ENCODE measurements at regions not wholly inside any gene's neighbourhood (a gene's known extent, or its start where the extent isn't known, plus 50 kb on each side); places are given as distances from the start of the nearest gene placed in this dataset.
"Not testable (repeated sequence)": the region's sequence is repeated elsewhere in the genome, so short reads cannot be mapped to it uniquely, and the experiment has no call there.

DNA sequence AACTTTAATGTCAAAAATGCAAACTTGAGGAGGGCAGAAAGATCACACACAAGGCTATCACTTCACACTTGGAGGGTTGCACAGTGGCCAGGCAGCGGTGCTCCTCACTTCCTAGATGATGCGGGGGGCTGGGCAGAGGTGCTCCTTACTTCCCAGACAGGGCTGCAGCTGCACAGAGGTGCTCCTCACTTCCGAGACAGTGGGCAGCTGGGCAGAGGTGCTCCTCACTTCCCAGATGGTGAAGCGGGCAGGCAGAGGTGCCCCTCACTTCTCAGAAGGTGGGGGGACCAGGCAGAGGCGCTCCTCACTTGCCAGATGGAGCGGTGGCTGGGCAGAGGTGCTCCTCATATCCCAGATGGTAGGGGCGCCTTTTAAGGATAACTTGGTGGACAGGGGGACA lies 423.2 kb upstream of the RORB start:
- Mint-ChIP-seq H3K9me3 (peaks cover 14% of the 10 kb centered on the region), H3K4me1 (ENCODE audit: low read depth) (no peaks in the 10 kb centered on the region), H3K4me3 (no peak overlapping the region), H3K36me3 (ENCODE audit: low read depth) (no peaks in the 10 kb centered on the region), H3K27ac (no peak overlapping the region), H3K27me3 (no peaks in the 10 kb centered on the region)
- DNase-seq (no peak), ATAC-seq (ENCODE audit: poor library complexity) (no peak)
- H3K27ac ChIP-seq (ENCODE audit: low read depth in 1 of 2, low read length in 2 of 2) = no peak overlapping the region
- H3K9me3 ChIP-seq (ENCODE audit: control insufficient read depth in 1 of 2, insufficient read depth in 1 of 2, low read length in 2 of 2) = peaks cover 0 to 14% of the 10 kb centered on the region in 2 experiments
- ChIA-PET CTCF (no interaction called here), POLR2A (no interaction called here)
- H3K4me1 ChIP-seq (ENCODE audit: insufficient read depth, low read length) = no peaks in the 10 kb centered on the region
- no peaks in the 10 kb centered on the region for H3K27me3 ChIP-seq (ENCODE audit: control insufficient read depth in 1 of 2, insufficient read depth in 2 of 2, low read length in 2 of 2)
- H3K36me3 ChIP-seq (ENCODE audit: insufficient read depth, low read length) = no peaks in the 10 kb centered on the region
- no peak overlapping the region for H3K4me3 ChIP-seq (ENCODE audit: low read length)
- TF ChIP-seq, protein P1, sequence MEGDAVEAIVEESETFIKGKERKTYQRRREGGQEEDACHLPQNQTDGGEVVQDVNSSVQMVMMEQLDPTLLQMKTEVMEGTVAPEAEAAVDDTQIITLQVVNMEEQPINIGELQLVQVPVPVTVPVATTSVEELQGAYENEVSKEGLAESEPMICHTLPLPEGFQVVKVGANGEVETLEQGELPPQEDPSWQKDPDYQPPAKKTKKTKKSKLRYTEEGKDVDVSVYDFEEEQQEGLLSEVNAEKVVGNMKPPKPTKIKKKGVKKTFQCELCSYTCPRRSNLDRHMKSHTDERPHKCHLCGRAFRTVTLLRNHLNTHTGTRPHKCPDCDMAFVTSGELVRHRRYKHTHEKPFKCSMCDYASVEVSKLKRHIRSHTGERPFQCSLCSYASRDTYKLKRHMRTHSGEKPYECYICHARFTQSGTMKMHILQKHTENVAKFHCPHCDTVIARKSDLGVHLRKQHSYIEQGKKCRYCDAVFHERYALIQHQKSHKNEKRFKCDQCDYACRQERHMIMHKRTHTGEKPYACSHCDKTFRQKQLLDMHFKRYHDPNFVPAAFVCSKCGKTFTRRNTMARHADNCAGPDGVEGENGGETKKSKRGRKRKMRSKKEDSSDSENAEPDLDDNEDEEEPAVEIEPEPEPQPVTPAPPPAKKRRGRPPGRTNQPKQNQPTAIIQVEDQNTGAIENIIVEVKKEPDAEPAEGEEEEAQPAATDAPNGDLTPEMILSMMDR (IDR thresholded peaks at IDR 0.05) = no peak
- intact Hi-C loops (cut with DNase I, micrococcal nuclease) = no loop called here

DNA sequence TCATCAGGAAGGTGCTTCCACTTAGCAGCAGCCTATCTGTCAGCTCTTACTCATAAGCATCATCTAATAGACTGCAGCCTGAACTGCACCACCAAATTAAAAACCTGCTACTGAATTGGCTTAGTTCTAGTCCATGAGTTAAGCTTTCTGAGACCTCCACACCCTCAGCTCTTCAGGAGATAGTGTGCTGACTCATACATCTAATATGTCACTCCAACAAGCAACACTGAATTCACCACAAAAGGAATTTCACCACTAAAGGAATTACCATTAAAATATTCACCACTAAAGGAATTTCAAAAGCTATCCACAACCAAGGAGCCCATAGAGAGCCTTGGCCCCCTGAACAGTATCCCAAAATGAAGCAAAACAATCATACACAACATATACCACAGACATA lies 418.5 kb upstream of the RORB start:
- Mint-ChIP-seq H3K27ac (no peak overlapping the region), H3K36me3 (ENCODE audit: low read depth) (no peaks in the 10 kb centered on the region), H3K9me3 (peaks cover 8% of the 10 kb centered on the region), H3K27me3 (no peaks in the 10 kb centered on the region), H3K4me3 (no peak overlapping the region), H3K4me1 (ENCODE audit: low read depth) (no peaks in the 10 kb centered on the region)
- TF ChIP-seq, protein P1 (IDR thresholded peaks at IDR 0.05) = no peak
- H3K9me3 ChIP-seq (ENCODE audit: control insufficient read depth in 1 of 2, insufficient read depth in 1 of 2, low read length in 2 of 2) = peaks cover 0 to 14% of the 10 kb centered on the region in 2 experiments
- ChIA-PET CTCF (no interaction called here), POLR2A (interaction anchor here (1.0 kb wide), 1 partner anchor 13 kb away, joined by 3 read pairs; no protein-coding TSS in a partner anchor)
- intact Hi-C loops (cut with DNase I, micrococcal nuclease) = no loop called here
- ATAC-seq (ENCODE audit: poor library complexity) (no peak), DNase-seq (no peak)
- H3K27ac ChIP-seq (ENCODE audit: low read depth in 1 of 2, low read length in 2 of 2) = no peak overlapping the region
- no peaks in the 10 kb centered on the region for H3K4me1 ChIP-seq (ENCODE audit: insufficient read depth, low read length)
- H3K36me3 ChIP-seq (ENCODE audit: insufficient read depth, low read length) = no peaks in the 10 kb centered on the region
- H3K4me3 ChIP-seq (ENCODE audit: low read length) = no peak overlapping the region
- H3K27me3 ChIP-seq (ENCODE audit: control insufficient read depth in 1 of 2, insufficient read depth in 2 of 2, low read length in 2 of 2) = no peaks in the 10 kb centered on the region

DNA sequence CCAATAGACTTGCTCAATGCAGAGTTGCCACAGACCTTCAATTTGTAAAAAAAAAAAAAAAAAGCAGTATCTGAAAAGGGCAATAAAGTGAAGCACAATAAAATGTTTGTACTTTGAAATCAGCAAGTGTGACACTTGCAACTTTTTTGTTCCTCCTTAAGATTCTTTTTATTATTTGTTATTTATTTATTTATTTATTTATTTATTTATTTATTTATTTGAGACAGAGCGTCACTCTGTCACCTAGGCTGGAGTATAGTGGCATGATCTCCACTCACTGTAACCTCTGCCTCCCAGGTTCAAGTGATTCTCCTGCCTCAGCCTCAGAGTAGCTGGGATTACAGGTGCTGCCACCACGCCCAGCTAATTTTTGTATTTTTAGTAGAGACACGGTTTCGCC lies 416.5 kb upstream of the RORB start:
- DNase-seq = not testable (repeated sequence)

DNA sequence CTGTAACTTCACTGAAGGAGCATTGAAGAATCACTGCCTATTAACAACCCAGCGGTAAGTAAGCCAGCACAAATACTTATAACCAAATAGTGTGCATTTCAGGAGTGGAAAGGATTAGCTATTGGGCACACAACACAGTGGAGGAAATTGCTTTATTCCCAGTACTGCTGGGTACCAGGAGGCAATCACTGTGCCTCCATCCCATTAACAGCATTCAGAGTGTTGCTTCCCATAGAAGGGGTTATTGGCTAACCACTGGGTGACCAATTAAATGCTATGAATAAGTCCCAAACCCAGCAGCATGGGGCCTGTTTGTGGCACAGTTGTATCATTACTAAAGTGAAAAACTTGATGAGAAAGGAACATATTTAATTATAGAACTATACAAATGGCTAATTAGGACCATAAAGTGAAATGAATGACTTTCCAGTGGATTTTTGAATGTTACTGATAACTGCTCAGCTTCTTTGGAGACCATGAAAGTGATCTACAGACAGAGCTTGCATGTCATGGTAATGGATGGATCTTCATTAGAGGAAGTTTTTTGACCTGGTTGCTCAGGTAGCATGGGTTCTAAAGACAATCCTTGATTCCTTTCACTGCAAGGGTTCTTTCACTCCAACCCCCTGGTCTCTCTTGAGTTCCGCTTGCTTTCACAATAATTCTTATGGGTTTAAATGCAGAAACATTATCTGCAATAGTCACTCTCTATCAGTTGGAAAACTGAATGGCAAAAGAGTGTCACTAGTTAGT lies 413.3 kb upstream of the RORB start:
- no peak overlapping the region for H3K27ac Mint-ChIP-seq
- TF ChIP-seq, protein P1 (IDR thresholded peaks at IDR 0.05) = no peak
- intact Hi-C loops (cut with DNase I, micrococcal nuclease) = no loop called here
- H3K4me1 Mint-ChIP-seq (ENCODE audit: low read depth) = no peaks in the 10 kb centered on the region
- no peaks in the 10 kb centered on the region for H3K36me3 Mint-ChIP-seq (ENCODE audit: low read depth)
- Histone ChIP-seq H3K4me1 (ENCODE audit: insufficient read depth, low read length) (no peaks in the 10 kb centered on the region), H3K36me3 (ENCODE audit: insufficient read depth, low read length) (no peaks in the 10 kb centered on the region), H3K4me3 (ENCODE audit: low read length) (no peak overlapping the region), H3K27ac (ENCODE audit: low read depth in 1 of 2, low read length in 2 of 2) (no peak overlapping the region), H3K9me3 (ENCODE audit: control insufficient read depth in 1 of 2, insufficient read depth in 1 of 2, low read length in 2 of 2) (no peaks in the 10 kb centered on the region), H3K27me3 (ENCODE audit: control insufficient read depth in 1 of 2, insufficient read depth in 2 of 2, low read length in 2 of 2) (no peaks in the 10 kb centered on the region)
- ATAC-seq (ENCODE audit: poor library complexity) (no peak), DNase-seq (no peak)
- no peaks in the 10 kb centered on the region for H3K27me3 Mint-ChIP-seq
- ChIA-PET POLR2A (no interaction called here), CTCF (no interaction called here)
- H3K9me3 Mint-ChIP-seq = peaks cover 6% of the 10 kb centered on the region
- H3K4me3 Mint-ChIP-seq = no peak overlapping the region

More for the DNA sequence above, 416.5 kb upstream of the RORB start:
- intact Hi-C loops (cut with DNase I, micrococcal nuclease); H3K4me1 Mint-ChIP-seq (ENCODE audit: low read depth); H3K4me1 ChIP-seq (ENCODE audit: insufficient read depth, low read length); POLR2A ChIA-PET; H3K9me3 ChIP-seq (ENCODE audit: control insufficient read depth in 1 of 2, insufficient read depth in 1 of 2, low read length in 2 of 2); H3K27me3 Mint-ChIP-seq; H3K36me3 ChIP-seq (ENCODE audit: insufficient read depth, low read length); H3K27ac Mint-ChIP-seq; H3K36me3 Mint-ChIP-seq (ENCODE audit: low read depth); H3K27me3 ChIP-seq (ENCODE audit: control insufficient read depth in 1 of 2, insufficient read depth in 2 of 2, low read length in 2 of 2); H3K4me3 ChIP-seq (ENCODE audit: low read length); H3K9me3 Mint-ChIP-seq; ATAC-seq (ENCODE audit: poor library complexity); CTCF ChIA-PET; H3K27ac ChIP-seq (ENCODE audit: low read depth in 1 of 2, low read length in 2 of 2); H3K4me3 Mint-ChIP-seq: not testable (repeated sequence)

DNA sequence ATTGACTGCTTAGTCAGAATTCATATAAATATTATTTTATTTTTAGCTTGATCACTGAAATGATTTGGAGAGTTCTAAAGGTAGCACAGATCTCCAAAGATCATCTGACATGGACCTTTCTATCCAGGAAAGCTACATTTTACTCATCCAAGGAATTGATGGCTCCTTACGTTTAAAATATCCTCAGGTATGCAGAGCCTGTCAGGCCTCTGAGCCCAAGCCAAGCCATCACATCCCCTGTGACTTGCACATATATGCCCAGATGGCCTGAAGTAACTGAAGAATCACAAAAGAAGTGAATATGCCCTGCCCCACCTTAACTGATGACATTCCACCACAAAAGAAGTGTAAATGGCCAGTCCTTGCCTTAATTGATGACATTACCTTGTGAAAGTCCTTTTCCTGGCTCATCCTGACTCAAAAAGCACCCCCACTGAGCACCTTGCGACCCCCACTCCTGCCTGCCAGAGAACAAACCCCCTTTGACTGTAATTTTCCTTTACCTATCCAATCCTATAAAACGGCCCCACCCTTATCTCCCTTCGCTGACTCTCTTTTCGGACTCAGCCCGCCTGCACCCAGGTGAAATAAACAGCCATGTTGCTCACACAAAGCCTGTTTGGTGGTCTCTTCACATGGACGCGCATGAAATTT lies 411.6 kb upstream of the RORB start:
- H3K36me3 ChIP-seq (ENCODE audit: insufficient read depth, low read length); DNase-seq; H3K4me1 ChIP-seq (ENCODE audit: insufficient read depth, low read length); H3K4me1 Mint-ChIP-seq (ENCODE audit: low read depth); CTCF ChIA-PET; H3K27me3 ChIP-seq (ENCODE audit: control insufficient read depth in 1 of 2, insufficient read depth in 2 of 2, low read length in 2 of 2); POLR2A ChIA-PET; H3K27ac ChIP-seq (ENCODE audit: low read depth in 1 of 2, low read length in 2 of 2); H3K4me3 ChIP-seq (ENCODE audit: low read length); H3K27ac Mint-ChIP-seq; H3K9me3 Mint-ChIP-seq; H3K9me3 ChIP-seq (ENCODE audit: control insufficient read depth in 1 of 2, insufficient read depth in 1 of 2, low read length in 2 of 2); H3K4me3 Mint-ChIP-seq; intact Hi-C loops (cut with DNase I, micrococcal nuclease); H3K36me3 Mint-ChIP-seq (ENCODE audit: low read depth); ATAC-seq (ENCODE audit: poor library complexity); H3K27me3 Mint-ChIP-seq: not testable (repeated sequence)

Data from CD4-positive, alpha-beta T cell (primary cell).